ENCODE measurements at regions not wholly inside any gene's neighbourhood (a gene's known extent, or its start where the extent isn't known, plus 50 kb on each side); places are given as distances from the start of the nearest gene placed in this dataset.

DNA sequence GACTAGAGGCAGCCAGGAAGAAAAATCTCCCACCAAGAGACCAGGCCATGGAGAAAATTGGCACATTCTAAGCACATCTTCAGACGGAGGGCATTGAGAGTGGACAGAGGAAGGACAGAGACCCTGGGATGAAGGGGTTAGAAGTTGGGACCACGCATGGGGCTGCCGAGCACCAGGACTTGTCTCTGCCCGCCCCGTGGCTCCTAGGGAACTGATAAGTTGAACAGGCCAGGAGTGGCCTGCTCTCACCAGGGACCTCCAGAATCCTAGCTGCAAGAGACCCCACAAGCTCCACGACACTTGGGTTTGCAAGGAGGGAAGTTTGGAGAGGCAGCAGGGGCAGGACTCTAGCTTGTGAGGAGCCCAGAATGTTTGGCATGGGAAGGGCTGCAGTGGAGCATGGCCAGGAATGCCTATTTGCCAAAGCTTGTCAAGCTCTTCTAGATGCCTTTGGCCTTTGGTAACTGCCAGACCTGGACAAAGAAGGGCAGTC is 355.1 kb downstream of the NSUN3 start:
- TF ChIP-seq EZH2phosphoT487 (conservative IDR thresholded peaks at IDR 0.05; ENCODE audit: low read length), result no peak
- TF ChIP-seq, protein P1, sequence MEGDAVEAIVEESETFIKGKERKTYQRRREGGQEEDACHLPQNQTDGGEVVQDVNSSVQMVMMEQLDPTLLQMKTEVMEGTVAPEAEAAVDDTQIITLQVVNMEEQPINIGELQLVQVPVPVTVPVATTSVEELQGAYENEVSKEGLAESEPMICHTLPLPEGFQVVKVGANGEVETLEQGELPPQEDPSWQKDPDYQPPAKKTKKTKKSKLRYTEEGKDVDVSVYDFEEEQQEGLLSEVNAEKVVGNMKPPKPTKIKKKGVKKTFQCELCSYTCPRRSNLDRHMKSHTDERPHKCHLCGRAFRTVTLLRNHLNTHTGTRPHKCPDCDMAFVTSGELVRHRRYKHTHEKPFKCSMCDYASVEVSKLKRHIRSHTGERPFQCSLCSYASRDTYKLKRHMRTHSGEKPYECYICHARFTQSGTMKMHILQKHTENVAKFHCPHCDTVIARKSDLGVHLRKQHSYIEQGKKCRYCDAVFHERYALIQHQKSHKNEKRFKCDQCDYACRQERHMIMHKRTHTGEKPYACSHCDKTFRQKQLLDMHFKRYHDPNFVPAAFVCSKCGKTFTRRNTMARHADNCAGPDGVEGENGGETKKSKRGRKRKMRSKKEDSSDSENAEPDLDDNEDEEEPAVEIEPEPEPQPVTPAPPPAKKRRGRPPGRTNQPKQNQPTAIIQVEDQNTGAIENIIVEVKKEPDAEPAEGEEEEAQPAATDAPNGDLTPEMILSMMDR (IDR thresholded peaks at IDR 0.05; ENCODE audit: insufficient read depth, low read length, poor library complexity, severe bottlenecking), result no peak
